ENCODE measurements at regions not wholly inside any gene's neighbourhood (a gene's known extent, or its start where the extent isn't known, plus 50 kb on each side); places are given as distances from the start of the nearest gene placed in this dataset.

DNA sequence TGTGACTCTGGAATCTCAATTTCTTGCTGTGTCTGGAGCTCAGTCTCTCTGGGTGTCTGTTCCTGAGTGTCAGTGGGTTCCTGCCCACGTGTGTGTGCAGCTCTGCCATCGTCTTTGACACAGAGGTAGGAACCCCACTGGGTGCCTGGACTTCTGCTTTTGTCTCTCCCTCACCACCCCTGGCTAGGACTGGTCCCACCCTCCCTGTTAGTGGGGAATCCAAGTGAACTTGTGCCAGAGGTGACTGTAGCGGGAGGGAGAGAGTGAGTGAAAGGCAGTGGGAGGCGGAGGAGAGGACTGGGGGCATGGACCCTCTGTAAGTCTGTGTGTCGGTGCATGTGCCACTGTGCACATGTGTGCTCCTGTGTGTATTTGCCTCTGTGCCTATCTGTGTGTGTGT lies 299.9 kb upstream of the ZMIZ1 start:
- DNase-seq: peak; percentile 33

DNA sequence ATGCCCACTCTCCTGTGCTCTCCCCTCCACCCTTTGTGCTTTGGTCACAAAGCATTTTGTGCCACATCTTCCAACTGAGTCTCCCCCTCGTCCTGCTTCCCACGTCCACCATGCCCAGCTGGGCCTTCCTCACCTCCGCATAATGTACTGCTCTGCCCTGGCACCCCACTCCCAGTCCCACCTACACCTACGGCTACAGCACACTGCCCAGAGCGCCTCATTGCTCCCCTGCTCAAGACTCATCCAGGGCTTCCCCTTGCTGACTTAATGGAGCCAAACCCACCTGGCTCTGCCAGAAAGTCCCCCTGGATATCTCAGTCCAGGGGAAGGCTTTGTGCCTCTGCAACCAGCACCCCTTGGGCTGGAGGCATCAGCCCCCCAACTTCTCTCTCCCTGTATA lies 299.2 kb upstream of the ZMIZ1 start:
- no peak for DNase-seq

DNA sequence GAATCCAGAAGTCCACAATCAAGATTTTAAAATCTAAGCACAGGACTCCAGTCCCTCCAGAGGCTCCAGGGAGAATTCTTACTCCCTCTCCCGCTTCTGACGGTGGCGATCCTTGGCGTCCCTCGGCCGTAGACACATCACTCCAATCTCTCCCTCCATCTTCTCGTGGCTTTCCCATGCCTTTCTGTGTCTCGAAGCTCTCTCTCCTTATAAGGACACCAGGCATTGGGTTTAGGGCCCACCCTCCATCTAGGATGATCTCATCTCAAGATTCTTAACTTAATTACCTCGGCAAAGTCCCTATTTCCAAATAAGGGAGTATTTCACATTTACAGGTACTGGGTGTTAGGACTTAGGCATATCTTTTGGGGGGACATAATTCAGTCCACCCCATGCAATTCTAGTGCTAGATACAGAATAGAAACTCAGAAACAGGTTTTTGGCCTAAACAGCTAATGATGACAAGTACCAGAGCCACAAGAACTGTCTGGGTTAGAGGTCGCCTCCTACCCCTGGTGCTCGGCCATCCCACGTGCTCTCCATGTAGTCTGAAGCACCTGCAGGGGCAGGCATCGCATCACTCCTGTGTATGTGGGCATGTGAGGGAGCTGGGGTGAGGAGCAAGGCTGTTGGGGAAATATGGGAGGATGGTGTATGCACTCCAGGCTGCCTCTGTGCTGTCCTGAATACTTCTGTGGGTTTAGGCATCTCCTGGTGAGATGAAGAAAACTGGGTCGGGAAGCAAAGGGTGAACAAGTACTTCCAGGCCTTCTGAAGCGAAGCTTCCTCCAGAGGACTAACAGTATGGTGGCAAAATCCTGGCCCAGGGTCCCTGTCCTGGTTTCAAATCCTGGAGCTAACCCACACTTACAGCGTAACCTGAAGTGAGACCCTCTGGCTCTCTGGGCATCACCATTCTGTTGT lies 298.3 kb upstream of the ZMIZ1 start:
- DNase-seq: no peak

DNA sequence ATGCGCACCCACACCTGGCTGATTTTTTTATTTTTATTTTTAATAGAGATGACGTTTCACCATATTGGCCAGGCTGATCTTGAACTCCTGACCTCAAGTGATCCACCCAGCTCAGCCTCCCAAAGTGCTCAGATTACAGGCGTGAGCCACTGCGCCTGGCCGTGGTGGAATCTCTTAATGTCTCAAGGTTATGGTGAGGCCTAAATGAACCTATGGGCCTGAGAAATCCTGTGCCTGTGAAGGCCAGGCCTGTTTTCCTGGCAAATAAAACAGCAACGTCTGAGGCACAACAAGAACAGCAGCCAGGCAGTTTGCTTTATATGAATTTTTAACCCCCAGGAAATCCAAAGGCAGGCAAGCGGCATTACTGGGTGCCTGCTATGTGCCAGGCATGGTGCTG lies 297.5 kb upstream of the ZMIZ1 start:
- DNase-seq: no peak

DNA sequence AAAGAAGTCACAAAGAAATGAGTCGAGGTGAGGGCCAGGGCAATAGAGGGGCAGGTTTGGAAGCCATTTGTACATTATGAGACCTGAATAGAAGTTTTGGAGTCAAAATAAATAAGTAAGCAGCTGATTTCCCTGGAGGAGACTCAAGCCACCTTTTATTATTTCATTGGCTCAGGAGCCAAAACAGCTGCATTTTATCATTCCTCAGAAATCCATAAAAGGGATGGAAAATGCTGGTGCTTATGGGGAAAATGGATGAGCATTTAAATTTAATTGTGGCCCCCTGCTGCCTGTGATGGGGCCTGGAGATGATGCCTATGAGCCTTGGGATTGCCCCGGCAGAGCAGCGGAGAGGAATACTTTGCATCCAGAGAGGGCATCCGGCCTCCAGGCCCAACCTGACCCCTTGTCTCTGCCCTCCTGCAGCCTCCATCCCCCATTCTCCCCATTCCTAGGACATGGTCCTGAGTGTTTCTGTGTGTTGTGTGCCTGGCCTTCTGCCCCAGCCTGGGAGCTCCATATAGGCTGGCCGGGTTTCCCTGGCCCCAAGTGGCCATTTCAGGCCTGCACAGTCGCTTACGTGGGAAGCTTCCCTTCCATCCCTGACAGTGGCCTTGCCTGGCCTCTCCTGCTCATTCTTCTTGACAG lies 296.8 kb upstream of the ZMIZ1 start:
- DNase-seq: no peak

DNA sequence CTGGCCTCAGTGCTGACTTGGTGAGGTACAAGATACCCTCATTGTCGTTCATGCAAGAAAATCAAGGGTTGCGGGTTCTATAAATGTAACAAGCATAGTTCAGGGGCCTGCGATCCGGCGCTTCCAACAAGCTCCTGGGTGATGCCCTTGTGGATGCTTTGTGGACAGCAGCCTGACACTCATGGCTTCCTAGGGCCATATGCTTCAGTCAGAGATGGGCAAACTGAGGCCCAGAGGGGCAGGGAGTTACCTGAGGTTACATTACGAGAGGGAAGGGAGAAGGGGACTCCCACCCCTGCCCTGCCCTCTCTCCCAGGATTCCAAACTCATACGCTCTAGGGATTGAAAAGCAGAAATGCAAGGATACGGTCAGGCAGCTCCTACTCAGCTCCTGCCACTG lies 296.3 kb upstream of the ZMIZ1 start:
- DNase-seq: no peak

DNA sequence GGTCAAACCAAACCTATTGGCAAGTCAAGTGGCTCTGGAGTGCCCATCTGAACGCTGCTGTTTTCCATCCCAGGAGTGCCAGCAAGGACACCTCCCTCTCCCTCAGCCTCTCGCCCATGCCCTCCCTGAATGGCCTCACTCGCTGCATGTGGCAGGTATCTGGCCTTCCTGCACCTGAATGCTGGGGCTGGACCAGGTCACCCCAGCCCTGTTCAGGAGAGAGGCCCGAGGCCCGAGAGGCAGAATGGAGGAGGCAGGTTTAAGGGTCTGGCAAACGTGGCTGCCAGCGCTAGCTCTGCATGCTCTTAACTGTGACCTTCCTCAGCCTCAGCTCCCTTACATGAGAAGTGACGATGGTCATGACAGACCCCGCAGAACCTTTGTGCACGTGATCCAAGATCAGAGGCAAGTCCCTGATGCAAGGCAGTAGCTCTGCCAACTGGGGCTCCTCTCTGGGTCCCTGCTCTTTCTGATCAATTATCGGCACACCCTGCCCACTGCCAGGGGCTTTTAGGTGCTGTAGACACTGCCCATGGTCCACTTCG lies 295.7 kb upstream of the ZMIZ1 start:
- DNase-seq: no peak

DNA sequence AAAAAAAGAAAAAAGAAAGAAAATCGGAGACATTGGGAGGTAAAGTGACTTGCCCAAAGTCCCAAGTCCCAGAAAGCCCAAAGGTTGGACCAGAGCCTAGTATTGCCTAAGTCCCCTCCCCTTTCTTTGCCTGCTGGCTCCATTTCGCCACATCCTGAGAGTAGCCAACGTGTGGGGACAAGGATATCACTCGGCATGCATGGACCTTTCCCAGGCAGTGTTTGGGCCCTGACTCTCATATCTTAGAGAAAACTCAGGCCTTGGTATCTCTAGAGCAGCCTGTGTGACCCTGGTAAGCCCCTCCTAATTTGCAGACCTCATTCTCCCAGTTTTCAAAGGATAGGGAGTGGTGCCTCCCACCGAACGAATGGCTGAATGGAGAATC lies 294.2 kb upstream of the ZMIZ1 start:
- no peak for DNase-seq

DNA sequence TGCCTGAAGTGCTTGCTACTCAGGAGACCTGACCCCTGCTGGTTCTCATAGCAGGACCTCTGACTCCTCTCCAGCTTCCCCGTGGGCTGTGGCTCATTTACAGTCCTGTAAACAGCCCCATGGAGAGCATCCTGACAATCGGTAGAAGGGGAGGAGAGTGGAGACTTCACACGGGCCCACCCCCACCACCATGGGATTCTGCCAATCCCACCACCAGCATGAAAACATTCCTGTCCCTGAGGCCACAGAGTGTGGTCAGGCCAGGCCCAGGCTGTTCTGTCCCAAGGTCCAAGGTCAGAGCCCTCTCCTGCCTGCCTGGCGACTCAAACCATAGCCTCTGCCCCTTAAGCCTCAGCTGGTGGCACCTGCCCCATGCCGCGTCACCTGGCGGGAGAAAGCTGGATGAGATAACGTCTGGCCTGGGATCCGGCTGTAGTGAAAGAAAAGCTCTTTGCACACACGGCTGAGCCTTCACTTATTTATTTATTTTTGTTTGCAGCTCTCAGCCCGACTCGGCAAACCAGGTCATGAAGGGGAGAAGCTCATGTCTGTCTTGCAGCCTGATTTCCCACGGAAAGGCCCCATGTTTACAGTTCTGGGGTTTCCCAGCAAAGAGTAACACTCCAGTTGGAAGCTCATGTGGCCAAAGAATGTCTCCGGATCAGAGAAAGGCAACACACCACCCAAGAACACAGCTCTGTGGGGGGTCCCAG lies 293.6 kb upstream of the ZMIZ1 start:
- no peak for DNase-seq

DNA sequence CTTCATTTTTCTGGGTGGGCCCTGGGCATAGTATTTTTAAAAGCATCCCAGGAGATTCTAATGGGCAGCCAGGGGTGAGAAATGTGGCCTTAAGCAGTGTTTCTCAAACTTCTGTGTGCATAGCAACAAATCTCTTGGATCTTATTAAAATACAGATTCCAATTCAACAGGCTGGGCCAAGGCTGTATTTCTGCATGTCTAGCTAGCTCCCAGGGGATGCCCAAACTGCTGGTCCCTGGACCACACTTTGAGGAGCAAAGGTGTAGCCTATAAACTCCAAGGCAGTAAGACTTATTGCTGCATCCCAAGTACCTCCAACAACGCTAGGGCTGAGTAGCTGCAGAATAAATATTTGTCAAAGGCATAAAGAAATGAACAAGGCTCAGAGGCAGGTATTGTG lies 292.9 kb upstream of the ZMIZ1 start:
- DNase-seq: no peak

DNA sequence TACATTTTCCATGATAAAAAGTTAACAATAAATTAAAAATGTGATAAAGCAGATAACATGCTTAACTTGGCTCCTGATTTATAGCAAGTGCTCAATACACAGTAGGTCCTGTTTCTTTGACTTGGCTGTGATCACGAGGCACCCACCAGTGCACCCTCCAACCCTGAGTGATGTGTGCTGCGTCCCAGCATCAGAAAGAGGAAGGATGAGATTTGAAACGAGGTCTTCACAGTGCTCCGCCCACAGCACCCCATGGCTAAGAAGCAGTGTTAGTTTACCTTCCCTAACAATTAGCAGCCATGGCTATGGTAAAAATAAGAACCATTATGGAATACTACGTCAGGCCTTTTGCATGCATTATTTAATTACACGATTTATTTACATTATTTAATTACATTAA lies 292.0 kb upstream of the ZMIZ1 start:
- DNase-seq: no peak

DNA sequence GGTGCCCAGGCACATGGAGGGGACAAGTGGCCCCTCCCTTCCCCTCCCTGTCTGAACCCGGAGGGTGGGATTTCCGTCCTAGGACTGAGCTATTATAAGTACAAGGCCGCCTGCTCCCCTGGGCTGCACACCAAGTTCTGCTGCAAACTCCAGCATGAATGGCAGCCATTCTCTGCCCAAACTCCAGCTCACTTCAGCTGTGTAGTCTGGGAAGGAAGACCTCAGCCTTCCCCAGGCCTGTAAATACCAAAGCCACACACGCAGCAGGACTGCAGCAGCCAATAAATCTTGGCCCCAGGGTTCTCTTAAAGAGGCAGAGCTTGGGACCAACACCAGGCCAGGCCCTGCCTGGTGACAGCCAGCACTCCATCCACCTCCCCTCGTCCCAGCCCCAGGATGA lies 291.3 kb upstream of the ZMIZ1 start:
- DNase-seq: no peak

DNA sequence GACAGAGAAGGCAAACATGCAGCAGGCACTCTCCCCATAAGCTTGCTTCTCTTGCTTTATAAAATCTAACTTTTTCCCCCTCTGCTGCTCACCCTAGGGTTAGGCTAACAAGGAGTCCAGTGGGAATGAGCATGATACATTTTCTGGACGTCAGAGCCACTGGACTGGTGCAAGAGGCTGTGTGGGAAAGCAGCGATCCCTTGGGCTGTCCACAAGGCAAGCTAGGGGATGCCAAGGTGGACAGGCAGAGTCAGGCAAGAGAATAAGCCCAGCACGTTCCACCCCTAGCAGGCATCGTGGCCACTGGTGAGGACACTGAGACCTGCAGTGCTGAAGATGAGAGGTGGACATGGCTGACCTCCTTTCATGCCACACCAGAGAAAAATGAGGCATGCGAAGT lies 290.9 kb upstream of the ZMIZ1 start:
- DNase-seq: no peak

DNA sequence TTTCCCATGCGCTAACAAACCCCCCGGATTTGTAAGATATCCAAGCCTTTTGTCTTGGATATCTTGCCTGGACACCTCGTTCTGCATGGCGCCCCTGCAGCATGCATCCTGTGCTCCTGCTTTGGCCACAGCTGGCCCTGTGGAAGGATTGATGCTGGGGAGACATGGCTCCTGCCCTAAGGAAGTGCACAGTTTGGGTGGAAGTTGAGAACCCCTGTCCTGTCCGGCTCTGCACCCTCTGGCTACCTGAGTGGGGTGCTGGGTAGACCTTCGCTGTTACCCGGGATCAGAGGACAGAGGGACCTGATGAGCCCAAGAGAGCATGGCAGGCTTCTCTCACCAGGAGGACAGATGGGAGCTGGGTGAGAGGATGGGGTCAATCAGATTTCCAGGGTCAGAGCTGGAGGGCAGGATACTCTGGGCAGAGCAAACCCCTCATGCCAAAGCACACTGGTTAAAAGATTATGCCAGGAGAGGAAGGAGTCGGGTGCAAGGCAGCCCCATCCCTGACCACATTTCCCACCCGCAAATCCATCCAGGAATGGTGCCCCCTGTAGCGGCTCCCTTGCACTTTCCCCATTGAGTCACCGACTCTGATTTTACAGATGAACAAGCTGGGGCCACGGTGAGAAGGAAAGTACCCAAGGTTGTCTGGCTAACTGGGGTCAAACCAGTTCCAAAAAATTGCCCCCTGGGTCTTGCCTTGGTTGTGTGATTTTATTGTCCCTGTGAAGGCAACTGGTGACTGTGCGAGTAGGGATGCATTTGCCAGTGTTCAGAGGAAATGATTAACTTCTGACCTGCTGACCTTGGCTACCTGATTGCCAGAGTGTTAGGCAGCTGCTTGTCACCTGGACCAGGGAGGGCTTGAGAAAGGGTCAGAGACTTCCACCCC lies 290.1 kb upstream of the ZMIZ1 start:
- no peak for DNase-seq

DNA sequence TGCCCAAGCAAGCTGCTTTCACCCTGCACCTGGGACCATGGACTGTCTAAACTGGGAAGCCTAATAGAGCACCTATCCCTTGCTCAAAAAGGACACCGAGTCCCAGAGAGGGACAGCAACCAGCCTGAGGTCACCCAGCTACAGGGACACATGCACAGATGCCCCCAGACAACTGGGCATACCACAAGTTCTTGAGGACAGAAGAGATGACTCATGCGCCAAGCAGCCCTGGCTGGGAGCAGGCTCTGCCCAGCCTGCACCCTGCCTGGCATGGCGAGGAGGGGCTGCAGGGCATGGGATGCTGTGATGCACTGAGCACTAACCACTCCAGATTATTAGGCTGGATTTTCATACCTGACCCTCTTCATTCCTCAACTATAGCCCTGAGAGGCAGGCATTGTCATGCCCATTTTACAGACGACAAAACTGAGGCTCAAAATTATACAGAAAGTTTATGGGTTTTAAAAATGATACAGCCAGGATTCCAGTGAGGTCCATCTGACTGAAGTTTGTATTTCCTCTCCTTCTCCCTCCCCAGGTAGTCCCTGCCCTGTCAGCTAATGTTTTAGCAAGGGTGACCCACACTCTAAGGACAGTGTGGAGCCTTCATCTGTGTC lies 289.3 kb upstream of the ZMIZ1 start:
- no peak for DNase-seq

DNA sequence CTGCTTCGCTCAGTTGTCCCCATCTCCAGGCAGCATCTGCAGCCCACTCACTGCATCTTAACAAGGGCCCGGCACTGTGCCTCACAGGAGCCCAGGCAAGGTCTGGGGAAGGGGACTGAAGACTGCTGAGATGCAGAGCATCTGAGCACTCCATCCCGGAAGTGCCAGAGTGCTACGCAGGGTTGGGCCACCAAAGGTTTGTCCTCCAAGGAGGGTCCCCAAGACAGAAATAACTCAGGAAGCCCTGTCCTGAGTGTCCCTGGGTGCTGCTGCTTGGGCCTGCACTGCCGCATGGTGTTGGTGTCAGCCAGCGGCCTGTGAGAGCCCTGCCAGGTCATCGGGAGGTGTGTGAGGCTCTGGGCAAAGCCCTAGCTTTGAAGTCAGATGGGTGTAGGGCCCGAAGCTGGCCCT lies 288.2 kb upstream of the ZMIZ1 start:
- no peak for DNase-seq

DNA sequence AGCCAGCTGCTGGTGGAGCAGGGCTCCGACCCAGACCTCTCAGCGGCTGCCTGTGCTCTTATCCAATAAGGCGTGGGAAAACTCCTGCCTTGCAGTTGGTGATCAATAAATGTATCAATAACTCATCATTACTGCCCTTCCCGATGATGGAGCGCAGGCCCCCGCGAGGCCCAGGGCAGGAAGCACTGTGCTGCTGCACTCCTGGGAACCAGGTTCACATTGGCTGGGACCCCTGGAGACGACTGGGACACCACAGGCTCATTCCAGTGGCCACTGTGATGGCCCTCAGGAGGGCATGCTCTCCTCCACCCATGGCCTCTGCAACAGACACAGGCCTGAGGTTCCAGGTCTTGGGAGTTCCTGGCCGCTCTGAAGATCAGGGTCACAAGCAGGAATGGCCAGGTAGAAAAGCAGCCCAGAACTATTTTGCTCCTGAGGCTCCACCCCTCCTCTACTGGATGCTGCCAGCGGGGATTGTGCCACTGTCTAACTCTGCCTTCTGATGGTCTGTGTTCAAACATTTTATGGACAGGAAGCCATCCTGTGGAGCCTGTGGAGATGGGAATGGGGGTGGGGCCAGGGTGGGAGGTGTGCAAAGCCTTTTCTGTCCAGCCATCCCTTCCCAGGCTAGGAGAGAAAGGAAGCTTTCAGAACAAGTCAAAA lies 287.4 kb upstream of the ZMIZ1 start:
- DNase-seq: no peak

DNA sequence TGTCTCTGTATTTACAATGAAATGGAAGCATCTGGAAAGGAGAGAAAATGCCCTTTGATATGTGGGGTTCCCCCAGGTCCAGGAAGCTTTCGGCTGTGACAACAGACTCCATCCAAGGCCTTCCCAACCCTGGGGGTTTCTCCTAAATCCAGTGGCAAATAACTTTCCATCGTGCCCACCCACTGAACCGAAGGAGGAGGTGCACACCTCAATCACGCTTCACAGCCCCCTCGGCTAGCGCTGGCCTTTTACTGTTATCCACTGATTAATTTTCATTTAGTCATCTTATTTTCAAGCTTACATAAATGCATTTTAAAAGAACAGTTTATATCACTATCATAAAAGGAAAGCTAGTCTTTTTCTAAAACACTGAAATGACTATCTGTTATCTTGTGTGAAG lies 286.8 kb upstream of the ZMIZ1 start:
- no peak for DNase-seq

DNA sequence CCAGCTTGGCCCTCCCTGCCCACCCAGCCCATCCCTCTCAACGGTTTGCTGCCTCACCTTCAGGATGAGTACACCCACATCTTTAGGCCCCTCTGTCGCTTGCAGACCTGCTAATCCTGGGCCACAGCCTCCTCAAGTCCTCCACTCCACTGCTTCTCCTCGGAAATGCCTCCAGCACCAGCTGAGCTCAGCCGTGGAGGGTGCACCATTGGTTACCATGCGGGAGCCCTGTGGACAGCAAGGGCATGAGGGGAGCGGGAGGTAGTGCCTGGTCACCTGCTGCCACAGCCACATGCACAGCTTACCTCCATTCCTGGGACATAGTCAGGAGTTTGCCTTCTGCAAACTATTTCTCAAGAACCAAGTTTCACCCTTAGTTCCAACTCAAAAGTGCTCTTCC lies 286.3 kb upstream of the ZMIZ1 start:
- DNase-seq: no peak

DNA sequence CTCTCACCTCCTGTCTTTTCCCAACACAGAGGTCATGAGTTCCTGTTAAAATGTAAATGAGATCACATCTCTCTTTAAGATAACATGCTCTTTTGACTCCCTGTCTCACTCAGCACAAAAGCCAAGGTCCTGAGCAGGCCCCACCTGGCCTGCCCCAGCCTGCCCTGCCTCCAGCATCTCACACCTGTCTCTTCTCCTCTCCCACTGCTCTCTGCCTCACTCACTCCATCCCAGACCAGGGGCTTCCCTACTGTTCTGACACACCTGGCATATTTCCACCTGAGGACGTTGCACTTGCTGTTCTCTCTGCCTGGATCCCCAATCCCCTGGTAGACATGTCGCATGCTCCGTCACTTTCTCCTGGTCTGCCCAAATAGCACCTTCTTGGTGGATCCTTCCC lies 285.0 kb upstream of the ZMIZ1 start:
- no peak for DNase-seq

DNA sequence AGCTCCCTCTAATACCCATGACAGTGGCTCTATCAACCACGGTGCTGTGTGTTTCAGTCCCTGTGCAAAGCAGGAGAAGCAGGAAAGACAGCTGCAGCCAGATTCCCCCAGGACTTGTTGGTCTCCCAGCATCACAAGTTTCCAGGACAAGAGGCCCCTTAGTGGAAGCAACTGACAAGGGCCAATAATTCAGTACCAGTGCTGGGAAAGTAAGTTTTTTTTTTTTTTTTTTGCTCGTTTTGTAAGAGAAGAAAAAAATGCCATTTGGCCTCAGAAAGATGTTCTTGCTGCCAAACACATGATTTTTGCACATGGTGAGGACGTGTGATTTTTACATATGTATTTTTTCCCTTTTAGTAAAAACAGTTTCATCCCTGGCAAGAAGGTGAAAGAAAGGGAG lies 284.2 kb upstream of the ZMIZ1 start:
- DNase-seq: no peak

DNA sequence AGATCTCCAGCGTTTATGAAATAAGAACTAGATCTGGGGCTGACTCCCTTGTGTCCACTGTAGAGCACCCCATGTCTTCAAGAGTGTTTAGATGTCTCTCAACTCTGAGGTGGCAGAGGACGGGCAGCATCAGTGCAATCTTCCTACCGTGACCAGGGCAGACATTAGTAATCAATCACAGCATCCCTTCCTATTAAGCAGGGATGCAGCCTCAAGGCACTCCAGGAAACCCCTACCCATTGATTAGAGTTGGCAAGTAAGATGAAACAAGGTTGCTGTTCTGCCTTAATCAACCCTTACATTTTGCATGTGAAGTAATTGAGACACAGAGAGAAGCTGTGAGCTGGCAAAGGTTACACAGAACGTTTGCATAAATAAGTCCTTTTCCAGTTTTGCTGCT lies 283.7 kb upstream of the ZMIZ1 start:
- no peak for DNase-seq
